WTC11 (cell line): ENCODE measurements at regions not wholly inside any gene's neighbourhood (a gene's known extent, or its start where the extent isn't known, plus 50 kb on each side); places are given as distances from the start of the nearest gene placed in this dataset.

Experiments used
- ATAC-seq: fragments of 200-7000 bp; cut with Tn5 transposase; 2 replicates; pipeline ENCODE4 v1.10.0; 2021; ENCODE audit warnings: mild to moderate bottlenecking, moderate library complexity
- CTCF ChIA-PET: fragments of 300-600 bp; sonication (Branson Sonifier 250); formaldehyde crosslinking; loops from one replicate; lab custom pipeline; 2021; ENCODE audit warnings: antibody characterized with exemption; lab: Charles Lee
- POLR2A ChIA-PET: fragments of 350-600 bp; sonication (Branson Sonifier 250); formaldehyde crosslinking; loops from one replicate; lab custom pipeline; 2021; ENCODE audit warnings: antibody characterized with exemption; lab: Charles Lee
- DNase-seq: peaks from one replicate; pipeline ENCODE4 v3.0.0; 2021; ENCODE audit warnings: low spot score
- H3K27ac Mint-ChIP-seq: 2 replicates; pipeline ENCODE4 v1.8.0; 2021; ENCODE audit warnings: mixed read lengths
- H3K27me3 Mint-ChIP-seq: 2 replicates; pipeline ENCODE4 v1.8.0; 2021; ENCODE audit warnings: low read depth, mild to moderate bottlenecking, moderate library complexity, mixed read lengths
- H3K36me3 Mint-ChIP-seq: 2 replicates; pipeline ENCODE4 v1.8.0; 2021; ENCODE audit warnings: mixed read lengths
- H3K4me1 Mint-ChIP-seq: 2 replicates; pipeline ENCODE4 v1.8.0; 2022; ENCODE audit warnings: mixed read lengths
- H3K4me3 Mint-ChIP-seq: 2 replicates; pipeline ENCODE4 v1.8.0; 2021; ENCODE audit warnings: mild to moderate bottlenecking, moderate library complexity, mixed read lengths
- H3K9me3 Mint-ChIP-seq: 2 replicates; pipeline ENCODE4 v1.8.0; 2021; ENCODE audit warnings: mixed read lengths
- GABPB1 ChIP-seq: sonication (generic); formaldehyde crosslinking; IDR thresholded peaks from 2 replicates; pipeline ENCODE4 v1.8.1; 2023; ENCODE audit warnings: mild to moderate bottlenecking, missing genetic modification reagents
- HMGA2 ChIP-seq: fragments of 250-450 bp; sonication (Bioruptor Pico); IDR thresholded peaks from 2 replicates; pipeline ENCODE4 v1.4.0; 2021; ENCODE audit warnings: mild to moderate bottlenecking, moderate library complexity
- IRF2 ChIP-seq: sonication (generic); formaldehyde crosslinking; IDR thresholded peaks from 2 replicates; pipeline ENCODE4 v1.8.0; 2022; ENCODE audit warnings: low read depth, missing genetic modification reagents, borderline replicate concordance
- JAZF1 ChIP-seq: fragments of 250-450 bp; sonication (Bioruptor Pico); IDR thresholded peaks from 2 replicates; pipeline ENCODE4 v1.9.0; 2021; ENCODE audit warnings: moderate library complexity, mild to moderate bottlenecking, inconsistent platforms
- MYBL2 ChIP-seq: sonication (generic); formaldehyde crosslinking; IDR thresholded peaks from 2 replicates; pipeline ENCODE4 v1.8.1; 2023; ENCODE audit warnings: mild to moderate bottlenecking, moderate library complexity, missing genetic modification reagents
- TCF7 ChIP-seq: sonication (generic); formaldehyde crosslinking; IDR thresholded peaks from 2 replicates; pipeline ENCODE4 v1.8.0; 2022; ENCODE audit warnings: mild to moderate bottlenecking, low read depth, missing genetic modification reagents, moderate library complexity
- TEAD1 ChIP-seq: sonication (generic); formaldehyde crosslinking; IDR thresholded peaks from 2 replicates; pipeline ENCODE4 v1.8.0; 2022; ENCODE audit warnings: mild to moderate bottlenecking, missing genetic modification reagents
- TEAD4 ChIP-seq: sonication (generic); formaldehyde crosslinking; IDR thresholded peaks from 2 replicates; pipeline ENCODE4 v1.8.0; 2022; ENCODE audit warnings: mild to moderate bottlenecking, missing genetic modification reagents
- ZNF219 ChIP-seq: sonication (generic); formaldehyde crosslinking; IDR thresholded peaks from 2 replicates; pipeline ENCODE4 v1.8.0; 2023; ENCODE audit warnings: missing genetic modification reagents, mild to moderate bottlenecking, borderline replicate concordance
- ZNF263 ChIP-seq: sonication (generic); formaldehyde crosslinking; IDR thresholded peaks from 2 replicates; pipeline ENCODE4 v1.8.1; 2022; ENCODE audit warnings: low read depth, mild to moderate bottlenecking, moderate library complexity, missing genetic modification reagents
- ZNF317 ChIP-seq: sonication (generic); formaldehyde crosslinking; IDR thresholded peaks from 2 replicates; pipeline ENCODE4 v1.8.1; 2023; ENCODE audit warnings: low read depth, mild to moderate bottlenecking, moderate library complexity, missing genetic modification reagents, borderline replicate concordance
- ZNF416 ChIP-seq: fragments of 250-450 bp; sonication (Bioruptor Pico); IDR thresholded peaks from 2 replicates; pipeline ENCODE4 v1.9.0; 2021; ENCODE audit warnings: mild to moderate bottlenecking, inconsistent platforms
- ZNF423 ChIP-seq: fragments of 250-450 bp; sonication (Bioruptor Pico); IDR thresholded peaks from 2 replicates; pipeline ENCODE4 v2.1.2; 2022; ENCODE audit warnings: mild to moderate bottlenecking, moderate library complexity
- ZNF671 ChIP-seq: fragments of 250-450 bp; sonication (Bioruptor Pico); IDR thresholded peaks from 2 replicates; pipeline ENCODE4 v1.8.0; 2021; ENCODE audit warnings: mild to moderate bottlenecking
- TF ChIP-seq, protein P1 (sequence below): sonication (generic); formaldehyde crosslinking; IDR thresholded peaks from 2 replicates; pipeline ENCODE4 v1.8.1; 2022; ENCODE audit warnings: missing genetic modification reagents, borderline replicate concordance
- TF ChIP-seq, protein P2 (sequence below): fragments of 250-450 bp; sonication (Bioruptor Pico); IDR thresholded peaks from 2 replicates; pipeline ENCODE4 v1.9.0; 2021; ENCODE audit warnings: mild to moderate bottlenecking
- TF ChIP-seq, protein P3 (sequence below): sonication (generic); formaldehyde crosslinking; IDR thresholded peaks from 2 replicates; pipeline ENCODE4 v1.8.1; 2022; ENCODE audit warnings: mild to moderate bottlenecking, missing genetic modification reagents, moderate library complexity, borderline replicate concordance
- TF ChIP-seq, protein P4 (sequence below): sonication (generic); formaldehyde crosslinking; IDR thresholded peaks from 2 replicates; pipeline ENCODE4 v1.8.1; 2023; ENCODE audit warnings: mild to moderate bottlenecking, missing genetic modification reagents
- TF ChIP-seq, protein P5 (sequence below): sonication (generic); formaldehyde crosslinking; IDR thresholded peaks from 2 replicates; pipeline ENCODE4 v1.8.1; 2022; ENCODE audit warnings: mild to moderate bottlenecking, moderate library complexity, missing genetic modification reagents
- TF ChIP-seq, protein P6 (sequence below): sonication (generic); formaldehyde crosslinking; IDR thresholded peaks from 2 replicates; pipeline ENCODE4 v1.8.1; 2023; ENCODE audit warnings: mild to moderate bottlenecking, moderate library complexity, missing genetic modification reagents
- TF ChIP-seq, protein P7 (sequence below): sonication (generic); formaldehyde crosslinking; IDR thresholded peaks from 2 replicates; pipeline ENCODE4 v1.8.1; 2023; ENCODE audit warnings: mild to moderate bottlenecking, missing genetic modification reagents, moderate library complexity
- TF ChIP-seq, protein P8 (sequence below): fragments of 250-450 bp; sonication (Bioruptor Pico); IDR thresholded peaks from 2 replicates; pipeline ENCODE4 v1.9.0; 2021; ENCODE audit warnings: moderate library complexity, mild to moderate bottlenecking, inconsistent platforms, borderline replicate concordance

DNA sequence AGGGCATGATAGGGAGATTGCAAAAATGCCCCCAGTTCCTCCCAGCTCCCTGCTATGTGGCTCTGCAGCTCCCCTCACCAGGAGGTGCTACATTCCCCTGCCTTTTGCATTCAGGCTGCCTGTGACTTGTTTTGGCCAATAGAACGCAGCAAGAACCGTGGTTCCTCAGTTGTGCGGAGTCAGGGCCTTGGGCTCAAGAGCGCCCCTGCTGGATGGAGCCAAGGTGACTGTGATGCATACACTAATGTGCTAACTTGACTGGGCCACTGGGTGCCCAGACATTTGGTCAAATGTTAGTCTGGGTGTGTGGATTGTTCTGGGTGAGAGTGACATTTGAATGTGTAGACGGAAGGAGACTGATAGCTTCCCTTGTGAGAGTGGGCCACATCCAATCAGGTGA lies 123.3 kb upstream of the MVB12B start:
- no peak for DNase-seq
- H3K36me3 Mint-ChIP-seq = peaks cover 20% of the 10 kb centered on the region
- H3K4me3 Mint-ChIP-seq = no peak overlapping the region
- CTCF ChIA-PET = no interaction called here
- no peak overlapping the region for H3K27ac Mint-ChIP-seq
- no peaks in the 10 kb centered on the region for H3K4me1 Mint-ChIP-seq
- peak; percentile 100 for TF ChIP-seq ZNF416
- TF ChIP-seq MYBL2 (CRISPR knock-in tag) = no peak
- TF ChIP-seq, all 79 proteins: peak for 1
- POLR2A ChIA-PET = no interaction called here
- H3K9me3 Mint-ChIP-seq = peaks cover 25% of the 10 kb centered on the region
- peaks cover 3% of the 10 kb centered on the region; the same call in 1 of the 2 replicates for H3K27me3 Mint-ChIP-seq
- ATAC-seq = no peak

DNA sequence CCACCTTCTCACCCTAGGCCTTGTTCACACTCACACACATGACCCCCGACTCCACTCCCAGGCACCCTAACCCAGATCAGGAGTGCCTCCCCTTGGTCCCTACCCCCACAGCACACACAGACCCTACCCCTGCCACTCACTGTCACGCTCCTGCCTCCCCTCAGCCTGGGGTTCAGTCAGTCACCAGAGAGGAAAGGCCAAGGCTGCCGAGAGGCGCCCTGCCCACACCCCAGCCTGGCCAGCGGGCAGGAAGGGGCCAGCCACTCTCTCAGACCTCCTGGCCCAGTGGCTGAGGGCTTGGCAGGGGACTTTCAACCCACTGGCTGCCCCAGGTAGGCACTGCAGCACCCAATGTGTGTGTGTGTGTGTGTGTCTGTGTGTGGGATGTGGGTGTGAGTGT lies 122.4 kb upstream of the MVB12B start:
- Mint-ChIP-seq H3K27me3 (peaks cover 3% of the 10 kb centered on the region; the same call in 1 of the 2 replicates), H3K4me1 (no peaks in the 10 kb centered on the region), H3K36me3 (peaks cover 20% of the 10 kb centered on the region), H3K4me3 (no peak overlapping the region), H3K27ac (no peak overlapping the region), H3K9me3 (peaks cover 25% of the 10 kb centered on the region)
- ChIA-PET CTCF (no interaction called here), POLR2A (no interaction called here)
- ATAC-seq (no peak), DNase-seq (no peak)
- TF ChIP-seq ZNF317 (CRISPR knock-in tag) = no peak
- TF ChIP-seq TCF7 = no peak
- TF ChIP-seq, protein P1, sequence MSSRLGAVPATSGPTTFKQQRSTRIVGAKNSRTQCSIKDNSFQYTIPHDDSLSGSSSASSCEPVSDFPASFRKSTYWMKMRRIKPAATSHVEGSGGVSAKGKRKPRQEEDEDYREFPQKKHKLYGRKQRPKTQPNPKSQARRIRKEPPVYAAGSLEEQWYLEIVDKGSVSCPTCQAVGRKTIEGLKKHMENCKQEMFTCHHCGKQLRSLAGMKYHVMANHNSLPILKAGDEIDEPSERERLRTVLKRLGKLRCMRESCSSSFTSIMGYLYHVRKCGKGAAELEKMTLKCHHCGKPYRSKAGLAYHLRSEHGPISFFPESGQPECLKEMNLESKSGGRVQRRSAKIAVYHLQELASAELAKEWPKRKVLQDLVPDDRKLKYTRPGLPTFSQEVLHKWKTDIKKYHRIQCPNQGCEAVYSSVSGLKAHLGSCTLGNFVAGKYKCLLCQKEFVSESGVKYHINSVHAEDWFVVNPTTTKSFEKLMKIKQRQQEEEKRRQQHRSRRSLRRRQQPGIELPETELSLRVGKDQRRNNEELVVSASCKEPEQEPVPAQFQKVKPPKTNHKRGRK = no peak
- TF ChIP-seq, protein P2, sequence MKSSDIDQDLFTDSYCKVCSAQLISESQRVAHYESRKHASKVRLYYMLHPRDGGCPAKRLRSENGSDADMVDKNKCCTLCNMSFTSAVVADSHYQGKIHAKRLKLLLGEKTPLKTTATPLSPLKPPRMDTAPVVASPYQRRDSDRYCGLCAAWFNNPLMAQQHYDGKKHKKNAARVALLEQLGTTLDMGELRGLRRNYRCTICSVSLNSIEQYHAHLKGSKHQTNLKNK (CRISPR knock-in tag) = no peak
- TF ChIP-seq, protein P3, sequence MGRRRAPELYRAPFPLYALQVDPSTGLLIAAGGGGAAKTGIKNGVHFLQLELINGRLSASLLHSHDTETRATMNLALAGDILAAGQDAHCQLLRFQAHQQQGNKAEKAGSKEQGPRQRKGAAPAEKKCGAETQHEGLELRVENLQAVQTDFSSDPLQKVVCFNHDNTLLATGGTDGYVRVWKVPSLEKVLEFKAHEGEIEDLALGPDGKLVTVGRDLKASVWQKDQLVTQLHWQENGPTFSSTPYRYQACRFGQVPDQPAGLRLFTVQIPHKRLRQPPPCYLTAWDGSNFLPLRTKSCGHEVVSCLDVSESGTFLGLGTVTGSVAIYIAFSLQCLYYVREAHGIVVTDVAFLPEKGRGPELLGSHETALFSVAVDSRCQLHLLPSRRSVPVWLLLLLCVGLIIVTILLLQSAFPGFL (CRISPR knock-in tag) = no peak
- TF ChIP-seq, protein P4, sequence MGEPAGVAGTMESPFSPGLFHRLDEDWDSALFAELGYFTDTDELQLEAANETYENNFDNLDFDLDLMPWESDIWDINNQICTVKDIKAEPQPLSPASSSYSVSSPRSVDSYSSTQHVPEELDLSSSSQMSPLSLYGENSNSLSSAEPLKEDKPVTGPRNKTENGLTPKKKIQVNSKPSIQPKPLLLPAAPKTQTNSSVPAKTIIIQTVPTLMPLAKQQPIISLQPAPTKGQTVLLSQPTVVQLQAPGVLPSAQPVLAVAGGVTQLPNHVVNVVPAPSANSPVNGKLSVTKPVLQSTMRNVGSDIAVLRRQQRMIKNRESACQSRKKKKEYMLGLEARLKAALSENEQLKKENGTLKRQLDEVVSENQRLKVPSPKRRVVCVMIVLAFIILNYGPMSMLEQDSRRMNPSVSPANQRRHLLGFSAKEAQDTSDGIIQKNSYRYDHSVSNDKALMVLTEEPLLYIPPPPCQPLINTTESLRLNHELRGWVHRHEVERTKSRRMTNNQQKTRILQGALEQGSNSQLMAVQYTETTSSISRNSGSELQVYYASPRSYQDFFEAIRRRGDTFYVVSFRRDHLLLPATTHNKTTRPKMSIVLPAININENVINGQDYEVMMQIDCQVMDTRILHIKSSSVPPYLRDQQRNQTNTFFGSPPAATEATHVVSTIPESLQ = no peak
- no peak for TF ChIP-seq GABPB1 (CRISPR knock-in tag)
- no peak for TF ChIP-seq JAZF1 (CRISPR knock-in tag)
- TF ChIP-seq, protein P5, sequence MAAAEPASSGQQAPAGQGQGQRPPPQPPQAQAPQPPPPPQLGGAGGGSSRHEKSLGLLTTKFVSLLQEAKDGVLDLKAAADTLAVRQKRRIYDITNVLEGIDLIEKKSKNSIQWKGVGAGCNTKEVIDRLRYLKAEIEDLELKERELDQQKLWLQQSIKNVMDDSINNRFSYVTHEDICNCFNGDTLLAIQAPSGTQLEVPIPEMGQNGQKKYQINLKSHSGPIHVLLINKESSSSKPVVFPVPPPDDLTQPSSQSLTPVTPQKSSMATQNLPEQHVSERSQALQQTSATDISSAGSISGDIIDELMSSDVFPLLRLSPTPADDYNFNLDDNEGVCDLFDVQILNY = no peak
- TF ChIP-seq TEAD1 (CRISPR knock-in tag) = no peak
- TF ChIP-seq ZNF423 (CRISPR knock-in tag) = no peak
- TF ChIP-seq, protein P6, sequence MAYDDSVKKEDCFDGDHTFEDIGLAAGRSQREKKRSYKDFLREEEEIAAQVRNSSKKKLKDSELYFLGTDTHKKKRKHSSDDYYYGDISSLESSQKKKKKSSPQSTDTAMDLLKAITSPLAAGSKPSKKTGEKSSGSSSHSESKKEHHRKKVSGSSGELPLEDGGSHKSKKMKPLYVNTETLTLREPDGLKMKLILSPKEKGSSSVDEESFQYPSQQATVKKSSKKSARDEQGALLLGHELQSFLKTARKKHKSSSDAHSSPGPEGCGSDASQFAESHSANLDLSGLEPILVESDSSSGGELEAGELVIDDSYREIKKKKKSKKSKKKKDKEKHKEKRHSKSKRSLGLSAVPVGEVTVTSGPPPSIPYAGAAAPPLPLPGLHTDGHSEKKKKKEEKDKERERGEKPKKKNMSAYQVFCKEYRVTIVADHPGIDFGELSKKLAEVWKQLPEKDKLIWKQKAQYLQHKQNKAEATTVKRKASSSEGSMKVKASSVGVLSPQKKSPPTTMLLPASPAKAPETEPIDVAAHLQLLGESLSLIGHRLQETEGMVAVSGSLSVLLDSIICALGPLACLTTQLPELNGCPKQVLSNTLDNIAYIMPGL (CRISPR knock-in tag) = no peak

DNA sequence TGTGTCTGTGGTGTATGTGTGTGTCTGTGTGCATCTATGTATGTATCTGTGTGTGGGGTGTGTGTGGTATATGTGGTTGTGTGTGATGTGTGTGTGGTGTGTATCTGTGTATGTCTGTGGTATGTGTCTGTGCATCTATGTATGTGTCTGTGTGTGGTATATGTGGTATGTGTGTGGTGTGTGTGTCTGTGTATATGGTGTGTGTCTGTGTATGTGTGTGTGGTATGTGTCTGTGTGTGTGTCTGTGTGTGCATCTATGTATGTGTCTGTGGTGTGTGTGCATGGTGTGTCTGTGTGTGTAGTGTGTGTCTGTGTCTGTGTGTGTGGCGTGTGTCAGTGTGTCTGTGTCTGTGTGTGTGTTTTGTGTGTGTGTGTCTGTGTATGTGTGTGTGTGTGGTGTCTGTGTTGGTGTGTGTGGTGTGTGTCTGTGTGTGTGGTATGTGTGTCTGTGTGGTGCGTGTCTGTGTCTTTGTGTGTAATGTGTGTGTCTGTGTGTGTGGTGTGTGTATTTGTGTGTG lies 121.9 kb upstream of the MVB12B start:
- ChIA-PET CTCF (no interaction called here), POLR2A (no interaction called here)
- Mint-ChIP-seq H3K36me3 (peaks cover 20% of the 10 kb centered on the region), H3K27ac (no peak overlapping the region), H3K27me3 (peaks cover 3% of the 10 kb centered on the region; the same call in 1 of the 2 replicates), H3K4me1 (no peaks in the 10 kb centered on the region), H3K4me3 (no peak overlapping the region), H3K9me3 (peaks cover 20% of the 10 kb centered on the region)
- DNase-seq (no peak), ATAC-seq (no peak)
- TF ChIP-seq, protein P3 (CRISPR knock-in tag) = no peak
- TF ChIP-seq HMGA2 (CRISPR knock-in tag) (no peak), ZNF219 (no peak), TEAD4 (no peak), ZNF263 (CRISPR knock-in tag) (no peak), IRF2 (CRISPR knock-in tag) (no peak), ZNF671 (CRISPR knock-in tag) (no peak)
- TF ChIP-seq, protein P7, sequence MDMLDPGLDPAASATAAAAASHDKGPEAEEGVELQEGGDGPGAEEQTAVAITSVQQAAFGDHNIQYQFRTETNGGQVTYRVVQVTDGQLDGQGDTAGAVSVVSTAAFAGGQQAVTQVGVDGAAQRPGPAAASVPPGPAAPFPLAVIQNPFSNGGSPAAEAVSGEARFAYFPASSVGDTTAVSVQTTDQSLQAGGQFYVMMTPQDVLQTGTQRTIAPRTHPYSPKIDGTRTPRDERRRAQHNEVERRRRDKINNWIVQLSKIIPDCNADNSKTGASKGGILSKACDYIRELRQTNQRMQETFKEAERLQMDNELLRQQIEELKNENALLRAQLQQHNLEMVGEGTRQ (CRISPR knock-in tag) = no peak
- TF ChIP-seq, protein P8, sequence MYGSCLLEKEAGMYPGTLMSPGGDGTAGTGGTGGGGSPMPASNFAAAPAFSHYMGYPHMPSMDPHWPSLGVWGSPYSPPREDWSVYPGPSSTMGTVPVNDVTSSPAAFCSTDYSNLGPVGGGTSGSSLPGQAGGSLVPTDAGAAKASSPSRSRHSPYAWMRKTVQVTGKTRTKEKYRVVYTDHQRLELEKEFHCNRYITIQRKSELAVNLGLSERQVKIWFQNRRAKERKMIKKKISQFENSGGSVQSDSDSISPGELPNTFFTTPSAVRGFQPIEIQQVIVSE (CRISPR knock-in tag) = no peak
